ENCODE measurements at regions not wholly inside any gene's neighbourhood (a gene's known extent, or its start where the extent isn't known, plus 50 kb on each side); places are given as distances from the start of the nearest gene placed in this dataset.

- Histone ChIP-seq H3K4me3 (replicated peaks; ENCODE audit: insufficient read depth, low read length) (no peak overlapping the region), H3K27ac (replicated peaks) (no peak overlapping the region), H3K27me3 (ENCODE audit: insufficient read depth, poor library complexity, severe bottlenecking) (no peaks in the 10 kb centered on the region)
- TF ChIP-seq SPI1 (IDR thresholded peaks at IDR 0.05; ENCODE audit: borderline replicate concordance, low read depth): no peak
- TF ChIP-seq CTCF (IDR thresholded peaks at IDR 0.05; ENCODE audit: insufficient read depth, low read length): no peak
- TF ChIP-seq GABPA (IDR thresholded peaks at IDR 0.05; ENCODE audit: low read depth): no peak
- no peak for TF ChIP-seq POLR2AphosphoS5 (IDR thresholded peaks at IDR 0.05; ENCODE audit: low read depth)
- TF ChIP-seq REST (IDR thresholded peaks at IDR 0.05; ENCODE audit: insufficient replicate concordance, low read depth): no peak
- DNase-seq (ENCODE audit: low read depth in 1 of 2, low spot score in 1 of 2): no peak
These were observed 1112.3 kb downstream of the KCNT2 start for GRCh38 chr1:195495720-195496635.

GRCh38 chr1:195482137-195482536, 1126.1 kb downstream of the KCNT2 start:
- H3K27me3 ChIP-seq (ENCODE audit: insufficient read depth, poor library complexity, severe bottlenecking): no peaks in the 10 kb centered on the region
- no peak for DNase-seq (ENCODE audit: low read depth in 1 of 2, low spot score in 1 of 2)
- no peak for TF ChIP-seq CTCF (IDR thresholded peaks at IDR 0.05; ENCODE audit: insufficient read depth, low read length)
- no peak for TF ChIP-seq POLR2AphosphoS5 (IDR thresholded peaks at IDR 0.05; ENCODE audit: low read depth)
- no peak for TF ChIP-seq REST (IDR thresholded peaks at IDR 0.05; ENCODE audit: insufficient replicate concordance, low read depth)
- no peak for TF ChIP-seq GABPA (IDR thresholded peaks at IDR 0.05; ENCODE audit: low read depth)
- no peak for TF ChIP-seq SPI1 (IDR thresholded peaks at IDR 0.05; ENCODE audit: borderline replicate concordance, low read depth)
- H3K27ac ChIP-seq (replicated peaks): no peak overlapping the region
- no peak overlapping the region for H3K4me3 ChIP-seq (replicated peaks; ENCODE audit: insufficient read depth, low read length)

- DNase-seq (ENCODE audit: low read depth in 1 of 2, low spot score in 1 of 2): no peak
- no peak overlapping the region for H3K27ac ChIP-seq (replicated peaks)
- no peak overlapping the region for H3K4me3 ChIP-seq (replicated peaks; ENCODE audit: insufficient read depth, low read length)
- no peak for TF ChIP-seq SPI1 (IDR thresholded peaks at IDR 0.05; ENCODE audit: borderline replicate concordance, low read depth)
- no peak for TF ChIP-seq POLR2AphosphoS5 (IDR thresholded peaks at IDR 0.05; ENCODE audit: low read depth)
- no peaks in the 10 kb centered on the region for H3K27me3 ChIP-seq (ENCODE audit: insufficient read depth, poor library complexity, severe bottlenecking)
These were observed 1126.9 kb downstream of the KCNT2 start for GRCh38 chr1:195481293-195481692.

- H3K27ac ChIP-seq (replicated peaks): no peak overlapping the region
- DNase-seq (ENCODE audit: low read depth in 1 of 2, low spot score in 1 of 2): no peak
- TF ChIP-seq POLR2AphosphoS5 (IDR thresholded peaks at IDR 0.05; ENCODE audit: low read depth) (no peak), GABPA (IDR thresholded peaks at IDR 0.05; ENCODE audit: low read depth) (no peak), CTCF (IDR thresholded peaks at IDR 0.05; ENCODE audit: insufficient read depth, low read length) (no peak), SPI1 (IDR thresholded peaks at IDR 0.05; ENCODE audit: borderline replicate concordance, low read depth) (no peak), REST (IDR thresholded peaks at IDR 0.05; ENCODE audit: insufficient replicate concordance, low read depth) (no peak)
These were observed 1132.7 kb downstream of the KCNT2 start for GRCh38 chr1:195475568-195475967.

More at GRCh38 chr1:195475568-195475967, 1132.7 kb downstream of the KCNT2 start:
- no peak overlapping the region for H3K4me3 ChIP-seq (replicated peaks; ENCODE audit: insufficient read depth, low read length)
- no peaks in the 10 kb centered on the region for H3K27me3 ChIP-seq (ENCODE audit: insufficient read depth, poor library complexity, severe bottlenecking)

Data from HL-60 (cell line).